Endothelial cell of umbilical vein (primary cell): ENCODE measurements at regions not wholly inside any gene's neighbourhood (a gene's known extent, or its start where the extent isn't known, plus 50 kb on each side); places are given as distances from the start of the nearest gene placed in this dataset.

Experiments
- BruUV-seq: library from RNA; stranded (reverse); fragments of 400-500 nt; replicated peaks from 2 replicates; lab custom pipeline; 2021; lab: Mats Ljungman, UMichigan
- CTCF ChIA-PET: fragments of 300-600, 350-600 bp; sonication (Branson Sonifier 250); formaldehyde crosslinking; loops from one replicate; lab custom pipeline; 2021; ENCODE audit warnings: antibody characterized with exemption, inconsistent platforms; lab: Charles Lee
- POLR2A ChIA-PET: fragments of 300-600, 350-600 bp; sonication (Branson Sonifier 250); formaldehyde crosslinking; loops from one replicate; lab custom pipeline; 2021; ENCODE audit warnings: antibody characterized with exemption, inconsistent platforms; lab: Charles Lee
- DNase-seq: peaks from one replicate; pipeline ENCODE4 v3.0.0-alpha.2; 2011; ENCODE audit warnings: low read depth, low spot score
- FAIRE-seq: peaks from 2 replicates; lab custom pipeline; 2011; peaks lifted over from hg19 to GRCh38; lab: Jason Lieb, UNC
- H2AFZ ChIP-seq: 2 replicates; pipeline ENCODE4 v1.6.0; 2012; ENCODE audit warnings: low read depth, low read length, control low read depth, inconsistent platforms
- H3K27ac ChIP-seq: 2 replicates; pipeline ENCODE4 v1.5.1; 2011; ENCODE audit warnings: low read depth, mild to moderate bottlenecking, control low read depth, low read length, moderate library complexity; ENCODE audit not compliant: insufficient read depth
- H3K27me3 ChIP-seq, 2 experiments: 2 replicates each; pipeline versions ENCODE4 v1.6.0 to v1.6.1; 2011; ENCODE audit warnings: low read length in 2 of 2, mixed read lengths in 1 of 2; ENCODE audit not compliant: control insufficient read depth in 2 of 2, insufficient read depth in 2 of 2
- H3K36me3 ChIP-seq, 2 experiments: 2 replicates in 1 of 2; 3 replicates in 1 of 2; pipeline ENCODE4 v1.5.1; 2011; ENCODE audit warnings: low read length in 2 of 2, mild to moderate bottlenecking in 1 of 2, moderate library complexity in 1 of 2; ENCODE audit not compliant: control insufficient read depth in 2 of 2, insufficient read depth in 2 of 2; ENCODE audit errors: extremely low read depth in 1 of 2
- H3K4me1 ChIP-seq: 3 replicates; pipeline ENCODE4 v1.5.1; 2011; ENCODE audit warnings: mild to moderate bottlenecking, low read length; ENCODE audit not compliant: control insufficient read depth, insufficient read depth; ENCODE audit errors: extremely low read depth
- H3K4me2 ChIP-seq: 2 replicates; pipeline ENCODE4 v1.6.1; 2011; ENCODE audit warnings: low read length, control low read depth, mixed read lengths; ENCODE audit not compliant: insufficient read depth
- H3K4me3 ChIP-seq, 3 experiments: fragments of 200-600 bp in 1 of 3; sonication (generic), shearing (Covaris generic) in 1 of 3; replicated peaks in 1 of 3; 2 replicates each; pipeline ENCODE4 v1.5.1; 2011 to 2016; ENCODE audit warnings: control low read depth in 3 of 3, low read length in 3 of 3, mild to moderate bottlenecking in 2 of 3, inconsistent platforms in 1 of 3, low read depth in 1 of 3, moderate library complexity in 1 of 3; ENCODE audit not compliant: insufficient read depth in 1 of 3
- H3K79me2 ChIP-seq: 2 replicates; pipeline ENCODE4 v1.6.0; 2012; ENCODE audit warnings: low read length, inconsistent platforms; ENCODE audit not compliant: control insufficient read depth, insufficient read depth
- H3K9ac ChIP-seq: replicated peaks from 2 replicates; pipeline ENCODE3; 2011; ENCODE audit warnings: low read length, control low read depth; ENCODE audit not compliant: insufficient read depth; ENCODE audit errors: extremely low read depth
- H3K9me1 ChIP-seq: replicated peaks from 3 replicates; pipeline ENCODE4 v1.6.0; 2011; ENCODE audit warnings: mild to moderate bottlenecking, low read length; ENCODE audit not compliant: control insufficient read depth, insufficient read depth; ENCODE audit errors: extremely low read depth
- H3K9me3 ChIP-seq: replicated peaks from 2 replicates; pipeline ENCODE4 v1.5.1; 2012; ENCODE audit warnings: low read length, inconsistent platforms; ENCODE audit not compliant: control insufficient read depth, insufficient read depth
- H4K20me1 ChIP-seq: replicated peaks from 2 replicates; pipeline ENCODE3; 2011; ENCODE audit warnings: mild to moderate bottlenecking, low read length; ENCODE audit not compliant: control insufficient read depth, insufficient read depth; ENCODE audit errors: extremely low read depth
- CTCF ChIP-seq, 2 donors: IDR thresholded peaks; 1 replicate in 1 of 2; 2 replicates in 1 of 2; pipeline ENCODE4 v1.5.1; 2011; ENCODE audit warnings: low read length in 2 of 2, mild to moderate bottlenecking in 2 of 2, moderate library complexity in 2 of 2, control low read depth in 1 of 2, inconsistent platforms in 1 of 2, low read depth in 1 of 2; ENCODE audit not compliant: insufficient read depth in 1 of 2; ENCODE audit errors: extremely low read depth in 1 of 2
- EZH2 ChIP-seq: IDR thresholded peaks from 2 replicates; pipeline ENCODE4 v1.6.1; 2012; ENCODE audit warnings: borderline replicate concordance, low read depth, mild to moderate bottlenecking, moderate library complexity, low read length, inconsistent platforms; ENCODE audit not compliant: severe bottlenecking
- FOS ChIP-seq: IDR thresholded peaks from 2 replicates; pipeline ENCODE4 v1.6.1; 2011; ENCODE audit warnings: mild to moderate bottlenecking, low read length, moderate library complexity, borderline replicate concordance; ENCODE audit not compliant: insufficient read depth
- GATA2 ChIP-seq: IDR thresholded peaks from 2 replicates; pipeline ENCODE4 v1.7.0; 2011; ENCODE audit warnings: low read depth, mild to moderate bottlenecking, moderate library complexity, mixed read lengths, low read length; ENCODE audit not compliant: insufficient read length, insufficient read depth
- JUN ChIP-seq: IDR thresholded peaks from 2 replicates; pipeline ENCODE4 v1.6.1; 2011; ENCODE audit warnings: borderline replicate concordance, low read depth; ENCODE audit not compliant: insufficient read length, insufficient read depth
- MAX ChIP-seq: IDR thresholded peaks from 2 replicates; pipeline ENCODE4 v1.6.1; 2011; ENCODE audit not compliant: insufficient read depth, insufficient read length
- MYC ChIP-seq: IDR thresholded peaks from one replicate; pipeline ENCODE4 v1.6.1; 2011; ENCODE audit warnings: mild to moderate bottlenecking, low read depth, low read length
- POLR2A ChIP-seq: IDR thresholded peaks from 2 replicates; pipeline ENCODE4 v1.6.1; 2012; ENCODE audit warnings: low read depth, mild to moderate bottlenecking, control low read depth, low read length
- POLR2AphosphoS5 ChIP-seq: IDR thresholded peaks from 2 replicates; pipeline ENCODE4 v1.6.1; 2012; ENCODE audit warnings: low read depth, mild to moderate bottlenecking, control low read depth, low read length, moderate library complexity; ENCODE audit not compliant: insufficient read depth
- dilution Hi-C: fragments of 300-500 bp; cut with MboI; formaldehyde crosslinking; loops from one replicate; pipeline ENCODE4 v1.15.0; 2019; ENCODE audit warnings: low sequenced_read_pairs; ENCODE audit not compliant: extremely low pct_ligation_motif_present
- intact Hi-C: fragments of 100-400 bp; cut with micrococcal nuclease; formaldehyde crosslinking; loops from one replicate; pipeline ENCODE4 v1.10.0; 2022

- Histone ChIP-seq H3K4me2 (no peak overlapping the region), H3K9me1 (no peaks in the 10 kb centered on the region), H3K9ac (no peak overlapping the region), H3K4me3 (no peak overlapping the region), H3K4me1 (no peaks in the 10 kb centered on the region), H3K9me3 (no peaks in the 10 kb centered on the region), H2AFZ (no peak overlapping the region), H3K36me3 (no peaks in the 10 kb centered on the region), H3K79me2 (no peaks in the 10 kb centered on the region), H3K27ac (no peak overlapping the region), H4K20me1 (no peaks in the 10 kb centered on the region), H3K27me3 (no peaks in the 10 kb centered on the region)
- DNase-seq (no peak), FAIRE-seq (no peak)
- POLR2A ChIA-PET: no interaction called here
- CTCF ChIA-PET: no interaction called here
- TF ChIP-seq EZH2 (no peak), POLR2A (no peak), JUN (no peak), CTCF (IDR thresholded peaks at IDR 0.05; ENCODE audit: extremely low read depth in 1 of 2, insufficient read depth in 1 of 2, low read depth in 1 of 2, low read length in 2 of 2) (no peak), FOS (no peak), POLR2AphosphoS5 (no peak)
- intact Hi-C loops (no loop called here), dilution Hi-C loops (no loop called here)
- no TSS peak for BruUV-seq
Observed at GRCh38 chr2:21571686-21572085, 447.9 kb downstream of the TDRD15 start.

- Histone ChIP-seq H3K9ac (no peak overlapping the region), H3K9me1 (no peaks in the 10 kb centered on the region), H3K4me2 (no peak overlapping the region), H3K9me3 (peaks cover 2% of the 10 kb centered on the region), H3K79me2 (no peaks in the 10 kb centered on the region), H3K4me1 (no peaks in the 10 kb centered on the region), H3K27ac (no peak overlapping the region), H3K36me3 (no peaks in the 10 kb centered on the region), H2AFZ (no peak overlapping the region), H3K27me3 (no peaks in the 10 kb centered on the region), H3K4me3 (no peak overlapping the region), H4K20me1 (no peaks in the 10 kb centered on the region)
- intact Hi-C loops: no loop called here
- CTCF ChIA-PET: no interaction called here
- dilution Hi-C loops: no loop called here
- no peak for FAIRE-seq
- BruUV-seq: no TSS peak
- no peak for TF ChIP-seq FOS
- TF ChIP-seq MYC: no peak
- no peak for TF ChIP-seq JUN
- no peak for TF ChIP-seq EZH2
- TF ChIP-seq POLR2A: no peak
- TF ChIP-seq GATA2: no peak
- TF ChIP-seq CTCF (IDR thresholded peaks at IDR 0.05; ENCODE audit: extremely low read depth in 1 of 2, insufficient read depth in 1 of 2, low read depth in 1 of 2, low read length in 2 of 2): no peak
- no peak for TF ChIP-seq MAX
- no peak for TF ChIP-seq POLR2AphosphoS5
- POLR2A ChIA-PET: no interaction called here
- no peak for DNase-seq
Observed at GRCh38 chr2:21580391-21580790, 456.6 kb downstream of the TDRD15 start.
